ENCODE measurements at regions not wholly inside any gene's neighbourhood (a gene's known extent, or its start where the extent isn't known, plus 50 kb on each side); places are given as distances from the start of the nearest gene placed in this dataset.

DNA sequence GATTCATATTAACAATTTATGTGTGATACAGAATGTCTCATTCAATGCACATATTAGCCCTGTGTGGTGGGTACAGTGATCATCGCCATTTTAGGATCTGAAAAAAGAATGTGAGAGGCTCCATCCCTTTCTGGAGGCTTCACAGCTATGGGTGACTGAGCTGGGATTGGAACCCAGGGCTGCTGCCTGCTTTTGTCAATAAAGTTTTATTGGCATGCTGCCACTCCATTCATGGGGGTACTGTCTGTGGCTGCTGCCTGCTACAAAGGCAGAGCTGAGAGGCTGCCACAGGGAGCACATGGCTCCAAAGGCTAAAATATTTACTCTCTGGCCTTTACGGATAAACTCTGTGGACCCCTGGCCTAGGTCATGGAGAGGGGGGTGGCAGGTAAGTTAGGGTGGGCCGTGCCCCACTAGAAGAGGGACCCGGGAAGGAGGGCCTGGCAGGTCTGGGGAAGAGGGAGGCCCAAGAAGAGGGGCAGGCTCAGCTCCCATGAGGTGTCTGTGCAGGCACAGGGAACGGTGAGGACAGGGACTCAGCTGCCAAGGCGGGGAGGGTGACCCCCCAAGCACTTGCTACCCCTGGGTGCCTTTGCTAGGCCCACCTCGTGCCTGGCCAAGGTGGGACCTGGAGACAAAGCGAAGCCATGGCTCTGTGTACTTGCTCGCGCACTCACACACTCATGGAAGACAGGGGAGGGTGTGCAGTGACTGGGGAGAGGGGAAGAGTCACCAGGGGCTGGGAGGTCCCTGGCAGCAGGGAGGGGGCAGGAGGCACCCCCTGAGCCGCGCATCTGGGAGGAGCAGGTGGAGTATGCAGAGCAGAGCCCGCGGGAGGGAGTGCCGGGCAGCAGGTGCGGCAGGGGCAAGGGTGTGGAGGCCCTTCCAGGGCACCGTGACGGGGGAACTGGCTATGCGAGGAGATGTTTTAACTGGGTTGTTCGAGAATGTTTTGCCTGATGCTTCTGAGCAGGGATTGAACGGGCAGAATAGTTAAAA lies 335.3 kb downstream of the CTTN start:
- DNase-seq: no peak

DNA sequence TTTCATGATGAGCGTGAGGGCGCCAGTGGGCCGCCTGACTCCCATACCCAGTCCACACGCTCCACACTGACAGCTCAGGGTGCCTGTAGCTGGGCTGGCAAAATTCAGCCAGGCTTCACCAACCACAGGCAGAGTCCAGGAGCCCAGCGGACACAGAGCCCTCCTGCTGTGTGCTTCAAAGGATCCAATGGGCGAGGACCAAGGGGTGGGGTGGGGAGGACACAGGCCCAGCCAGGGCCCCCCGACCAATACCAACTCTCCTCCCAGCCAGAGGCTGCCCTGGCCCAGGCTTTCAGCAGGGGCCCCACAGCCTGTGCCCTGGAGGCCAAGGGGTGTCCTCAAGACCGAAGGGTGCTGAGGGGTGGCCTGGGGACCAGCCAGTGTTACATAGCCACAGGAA lies 336.1 kb downstream of the CTTN start:
- DNase-seq: no peak

DNA sequence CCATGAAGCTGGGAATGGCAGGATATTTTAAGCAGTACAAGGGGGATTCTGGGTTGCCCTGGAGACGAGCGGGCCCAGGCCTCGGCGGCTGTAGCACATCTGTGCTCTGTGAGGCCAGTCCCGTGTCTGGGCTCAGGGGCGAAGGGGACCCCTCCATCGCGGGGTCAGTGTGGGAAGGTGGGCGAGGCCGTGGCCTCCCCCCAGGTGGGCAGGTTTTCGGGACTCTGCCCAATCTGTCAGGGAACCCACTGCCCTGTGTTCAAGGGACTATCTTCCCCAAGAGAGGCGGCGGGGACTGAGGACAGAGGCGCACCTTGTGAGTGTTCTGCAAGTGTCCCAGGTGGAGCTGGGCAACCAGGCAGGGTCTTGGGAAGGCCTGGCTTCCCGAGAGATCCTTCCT lies 336.6 kb downstream of the CTTN start:
- DNase-seq: no peak

DNA sequence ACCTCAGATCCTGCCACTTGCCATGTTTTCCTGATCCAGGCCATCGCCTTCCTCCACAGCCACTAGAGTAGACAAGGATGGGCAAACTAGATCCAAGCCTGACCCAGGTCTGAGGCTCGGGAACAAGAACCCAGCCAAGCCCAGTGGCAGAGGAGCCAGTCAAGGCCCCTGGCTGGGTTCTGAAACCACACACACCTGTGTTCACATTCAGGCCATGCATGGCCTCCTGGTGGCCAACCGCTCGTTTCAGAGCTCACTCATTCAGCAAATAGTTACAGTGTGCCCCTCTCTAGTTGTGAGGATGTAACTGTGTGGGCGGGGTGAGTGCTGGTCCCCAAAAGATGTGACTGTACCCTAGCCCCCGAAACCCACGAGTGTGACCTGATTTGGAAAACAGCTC lies 337.6 kb downstream of the CTTN start:
- no peak for DNase-seq

DNA sequence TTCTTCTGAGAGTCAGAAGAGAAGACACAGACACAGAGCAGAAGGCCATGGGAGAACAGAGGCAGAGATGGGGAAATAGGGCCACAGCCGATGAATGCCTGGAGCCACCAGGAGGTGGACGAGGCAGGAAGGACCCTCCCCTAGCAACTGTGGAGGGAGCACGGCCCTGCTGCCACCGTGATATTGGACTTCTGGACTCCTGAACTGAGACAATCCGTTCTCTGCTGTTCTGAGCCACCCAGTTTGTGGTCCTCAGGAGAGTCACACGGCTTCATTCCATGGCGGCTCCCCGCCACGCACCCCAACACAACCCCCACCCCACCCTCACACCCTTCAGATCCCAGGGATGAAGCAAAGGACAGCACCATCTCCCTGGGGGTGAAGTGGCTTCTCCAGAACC lies 338.1 kb downstream of the CTTN start:
- no peak for DNase-seq

DNA sequence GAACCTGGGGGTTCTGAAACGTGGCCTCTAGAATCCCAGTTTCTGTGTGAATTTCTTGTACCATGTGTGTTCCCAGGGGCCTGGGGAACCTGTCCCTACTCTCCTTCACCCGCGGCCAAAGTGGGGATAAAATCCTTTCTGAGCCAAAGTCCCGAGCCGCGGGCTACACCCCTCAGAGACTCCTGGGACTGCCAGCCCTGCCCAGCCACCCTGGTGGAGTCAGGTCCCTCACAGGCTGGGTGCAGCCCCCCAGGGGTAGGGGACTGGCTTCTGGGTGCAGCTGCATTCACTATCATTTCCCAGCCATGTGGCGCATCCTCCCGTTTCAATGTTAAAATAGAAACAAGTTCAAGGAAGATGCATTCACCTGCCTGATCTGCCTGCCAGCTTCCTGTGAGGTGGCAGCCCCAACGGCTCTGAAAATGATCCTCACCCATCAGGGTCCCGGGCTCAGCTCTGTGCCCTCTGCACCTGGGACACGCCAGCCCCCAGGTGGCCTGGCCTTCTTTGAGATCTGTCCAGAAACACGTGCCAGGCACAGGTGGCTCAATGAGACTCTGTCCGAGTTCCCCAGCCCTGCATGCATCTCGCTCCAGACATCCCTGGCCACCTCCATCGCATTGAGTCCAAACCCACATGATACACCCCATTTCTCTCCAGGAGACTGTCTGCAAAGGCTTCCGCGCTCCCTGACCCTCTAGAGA lies 338.8 kb downstream of the CTTN start:
- no peak for DNase-seq

DNA sequence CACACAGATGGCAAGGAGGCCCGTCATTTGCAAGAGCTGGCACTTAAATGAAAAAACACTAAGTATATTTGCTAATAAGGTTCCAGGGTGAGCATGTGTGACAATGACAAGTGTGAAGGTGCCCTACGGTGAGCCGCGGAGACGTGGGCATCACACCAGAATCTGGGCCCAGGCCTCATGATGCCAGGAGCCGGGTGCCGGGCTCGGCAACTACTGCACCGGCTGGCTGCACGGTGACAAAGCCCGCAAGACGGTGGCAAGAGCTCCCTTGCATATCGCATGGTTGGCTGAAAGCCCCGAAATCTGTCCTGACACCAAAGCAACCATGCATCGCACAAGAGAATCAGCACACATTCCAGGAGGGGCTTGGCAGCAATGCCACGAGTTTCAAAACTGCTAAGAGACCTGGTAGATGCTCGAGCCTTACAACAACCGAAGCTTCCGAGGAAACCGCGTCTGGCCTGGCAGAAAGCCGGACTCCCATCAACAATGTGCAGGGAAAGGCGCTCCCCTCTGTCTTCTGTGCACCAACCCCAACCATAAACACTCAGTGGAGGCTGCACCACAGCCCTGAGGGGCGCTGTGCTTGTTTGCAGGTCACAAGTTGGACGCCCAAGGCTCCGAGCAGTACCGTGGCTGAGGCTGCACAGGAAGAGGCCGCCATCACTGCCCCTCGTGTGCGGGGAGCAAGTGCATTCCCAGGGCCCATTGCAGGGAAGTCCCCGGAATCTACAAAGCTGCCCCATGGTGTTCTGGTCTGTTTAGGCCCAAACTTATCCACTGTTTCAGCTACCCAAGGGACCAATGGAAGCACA lies 339.7 kb downstream of the CTTN start:
- DNase-seq: no peak

DNA sequence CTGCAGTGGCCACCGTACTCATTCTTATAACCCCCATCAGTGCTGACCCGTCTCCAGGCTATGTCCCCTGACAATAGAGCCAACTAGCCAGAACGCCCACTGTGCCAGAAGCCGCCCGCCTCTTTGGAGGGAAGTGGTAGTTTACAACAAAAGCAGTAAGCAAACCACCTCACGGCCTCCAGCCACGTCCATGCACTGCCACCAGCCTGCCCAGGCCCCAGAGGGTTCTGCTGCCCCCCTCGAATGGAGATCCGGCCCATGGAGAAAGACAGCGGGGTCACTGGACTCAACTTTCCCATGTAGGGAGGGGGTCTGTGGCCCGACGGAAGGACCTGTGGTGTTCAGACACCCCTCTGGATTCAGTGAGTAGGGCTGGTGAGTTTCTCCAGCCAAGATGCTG lies 340.3 kb downstream of the CTTN start:
- DNase-seq: no peak

DNA sequence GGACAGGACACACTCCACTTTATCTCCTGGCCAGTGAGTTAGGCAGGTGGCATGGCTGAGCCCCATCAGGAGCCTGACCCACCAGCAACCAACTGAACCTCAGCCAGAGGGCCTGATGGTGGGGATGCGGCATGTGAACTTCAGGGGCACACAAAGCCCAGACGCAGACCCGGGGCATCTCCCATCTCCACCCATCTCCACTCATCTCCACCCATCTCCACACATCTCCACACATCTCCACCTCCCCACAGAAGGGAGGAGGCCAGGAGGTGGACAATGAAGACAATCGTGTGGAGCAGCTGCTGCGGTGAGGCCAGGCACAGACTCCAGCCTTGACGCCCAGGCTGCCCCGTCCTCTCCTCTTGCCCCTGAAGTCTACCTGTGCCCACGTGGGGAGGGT lies 340.8 kb downstream of the CTTN start:
- no peak for DNase-seq

DNA sequence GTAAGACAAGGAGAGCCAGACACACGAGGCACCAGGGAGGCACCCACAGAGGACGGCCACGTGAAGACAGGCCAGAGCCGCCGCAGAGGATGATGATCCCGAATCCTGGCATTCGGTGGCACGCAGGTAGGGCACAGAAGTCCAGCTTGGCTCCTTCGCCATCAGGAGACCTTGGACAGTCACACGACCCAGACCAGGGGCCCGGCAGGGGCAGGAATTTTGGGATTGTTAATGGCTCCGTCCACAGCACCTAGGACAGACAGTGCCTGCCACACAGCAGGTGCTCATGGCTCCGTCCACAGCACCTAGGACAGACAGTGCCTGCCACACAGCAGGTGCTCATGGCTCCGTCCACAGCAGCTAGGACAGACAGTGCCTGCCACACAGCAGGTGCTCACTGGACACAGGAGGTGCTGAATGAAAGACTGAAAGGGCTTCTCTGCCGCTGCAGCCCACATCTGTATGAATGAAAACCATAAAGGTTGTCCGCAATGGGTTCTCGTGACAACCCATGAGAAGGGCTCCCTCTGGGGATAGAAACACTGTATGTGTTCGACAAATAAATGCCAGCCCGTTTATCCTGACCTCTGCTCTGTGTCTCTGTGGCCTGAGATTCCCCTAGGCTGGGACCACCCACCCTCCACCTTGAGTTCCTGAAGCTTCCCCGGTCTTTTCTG lies 341.6 kb downstream of the CTTN start:
- DNase-seq: no peak

DNA sequence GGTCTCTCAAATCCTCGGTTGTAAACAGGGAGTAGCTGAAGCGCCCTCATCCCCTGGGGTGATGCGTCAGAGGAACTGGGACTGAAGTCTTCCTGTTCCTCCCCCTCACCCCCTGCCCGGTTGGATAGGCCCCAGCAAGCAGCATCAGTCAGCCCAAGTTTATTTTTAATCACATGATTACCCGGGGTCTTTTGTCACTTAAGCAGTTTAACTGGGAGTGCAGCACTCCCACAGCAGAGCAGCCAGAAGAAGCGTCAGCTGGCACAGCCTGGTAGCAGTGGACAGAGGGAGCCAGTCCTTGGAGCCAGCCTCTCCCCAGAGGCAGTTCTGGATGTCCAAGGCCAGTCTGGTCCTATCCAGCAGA lies 342.1 kb downstream of the CTTN start:
- DNase-seq: no peak

DNA sequence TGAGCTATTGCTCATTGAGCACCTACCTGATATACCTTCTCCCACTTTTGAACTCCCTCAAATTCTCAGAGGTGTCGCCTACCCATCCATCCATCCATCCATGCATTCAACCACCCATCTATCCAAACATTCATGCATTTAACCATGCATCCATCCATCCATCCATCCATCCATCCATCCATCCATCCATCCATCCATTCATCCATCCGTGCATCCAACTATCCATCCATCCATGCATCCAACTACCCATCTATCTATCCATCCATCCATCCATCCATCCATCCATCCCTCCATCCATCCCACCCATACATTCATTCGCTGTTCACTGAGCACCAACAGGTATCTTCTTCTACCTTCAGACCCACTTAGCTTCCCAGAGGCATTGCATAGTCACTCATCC lies 342.8 kb downstream of the CTTN start:
- no peak for DNase-seq

DNA sequence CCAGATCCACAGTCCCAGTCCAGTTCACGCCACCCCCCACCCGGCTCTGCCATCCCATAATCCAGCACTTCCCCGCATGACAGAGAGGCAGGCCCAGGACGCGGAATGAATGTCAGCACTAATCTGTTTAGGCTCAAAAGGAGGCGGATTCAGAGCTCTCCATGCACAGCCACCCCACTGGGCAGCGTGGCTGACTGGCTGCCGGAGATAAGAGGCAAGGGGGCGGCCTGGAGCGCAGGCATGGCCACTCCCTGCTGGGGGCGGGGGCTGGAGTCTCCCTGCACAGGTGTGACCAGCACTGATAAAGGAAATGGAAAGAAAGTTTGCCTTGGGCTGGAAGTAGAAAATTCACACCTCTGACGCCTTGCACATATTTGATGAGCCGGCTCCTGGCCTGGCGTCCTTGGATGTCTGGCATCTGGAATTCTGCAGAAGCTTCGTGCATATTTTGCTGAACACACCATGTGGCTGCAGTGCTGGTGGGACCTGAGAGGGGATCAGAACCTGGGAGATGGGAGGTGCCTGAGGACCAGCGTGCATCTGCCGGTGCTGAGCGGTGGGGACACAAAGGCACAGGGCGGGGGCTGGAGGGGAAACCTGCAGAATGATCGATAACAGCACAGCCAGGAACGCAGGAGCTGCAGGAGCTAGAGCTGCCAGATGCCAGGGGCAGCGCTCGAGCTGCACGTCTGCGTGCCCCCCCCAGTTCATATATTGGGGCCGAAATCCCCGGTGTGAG lies 344.4 kb downstream of the CTTN start:
- DNase-seq: no peak

DNA sequence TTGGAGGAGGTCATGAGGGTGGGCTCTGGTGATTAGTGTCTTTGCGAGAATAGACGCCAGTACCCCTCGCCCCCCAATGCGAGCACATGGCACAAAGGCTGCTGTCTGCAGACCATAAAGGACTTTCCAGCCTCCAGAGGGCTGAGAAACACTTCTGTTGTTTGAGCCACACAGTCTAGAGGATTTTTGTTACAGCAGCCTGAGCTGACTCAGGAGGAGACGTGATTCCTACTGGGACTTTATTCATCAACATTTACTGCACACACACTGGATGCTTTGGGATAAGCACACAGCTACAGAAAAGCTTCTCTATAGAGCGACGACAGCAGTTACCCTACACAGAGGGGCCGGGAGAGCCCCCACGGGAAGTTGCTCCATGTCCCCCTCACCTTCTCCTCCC lies 345.0 kb downstream of the CTTN start:
- DNase-seq: no peak

DNA sequence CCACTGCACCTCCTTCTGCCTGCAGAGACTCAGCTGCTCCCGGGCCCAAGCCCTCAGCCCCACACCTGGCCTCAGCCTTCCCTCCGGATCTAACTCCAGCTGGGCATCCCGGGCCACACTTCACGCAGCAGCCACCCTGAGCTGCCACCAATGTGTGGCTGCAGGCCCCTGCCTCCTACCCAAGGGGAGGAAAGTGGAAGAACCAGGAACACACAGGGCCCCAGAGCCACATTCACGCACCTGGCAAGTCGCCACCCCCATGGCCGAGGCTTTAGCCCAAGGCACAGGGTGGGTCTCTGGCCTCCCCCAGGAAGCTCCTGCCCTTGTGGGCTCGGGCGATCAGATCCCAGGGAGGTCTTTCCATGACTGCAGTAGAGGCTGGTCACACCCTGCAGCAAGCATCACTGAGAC lies 345.6 kb downstream of the CTTN start:
- DNase-seq: no peak

DNA sequence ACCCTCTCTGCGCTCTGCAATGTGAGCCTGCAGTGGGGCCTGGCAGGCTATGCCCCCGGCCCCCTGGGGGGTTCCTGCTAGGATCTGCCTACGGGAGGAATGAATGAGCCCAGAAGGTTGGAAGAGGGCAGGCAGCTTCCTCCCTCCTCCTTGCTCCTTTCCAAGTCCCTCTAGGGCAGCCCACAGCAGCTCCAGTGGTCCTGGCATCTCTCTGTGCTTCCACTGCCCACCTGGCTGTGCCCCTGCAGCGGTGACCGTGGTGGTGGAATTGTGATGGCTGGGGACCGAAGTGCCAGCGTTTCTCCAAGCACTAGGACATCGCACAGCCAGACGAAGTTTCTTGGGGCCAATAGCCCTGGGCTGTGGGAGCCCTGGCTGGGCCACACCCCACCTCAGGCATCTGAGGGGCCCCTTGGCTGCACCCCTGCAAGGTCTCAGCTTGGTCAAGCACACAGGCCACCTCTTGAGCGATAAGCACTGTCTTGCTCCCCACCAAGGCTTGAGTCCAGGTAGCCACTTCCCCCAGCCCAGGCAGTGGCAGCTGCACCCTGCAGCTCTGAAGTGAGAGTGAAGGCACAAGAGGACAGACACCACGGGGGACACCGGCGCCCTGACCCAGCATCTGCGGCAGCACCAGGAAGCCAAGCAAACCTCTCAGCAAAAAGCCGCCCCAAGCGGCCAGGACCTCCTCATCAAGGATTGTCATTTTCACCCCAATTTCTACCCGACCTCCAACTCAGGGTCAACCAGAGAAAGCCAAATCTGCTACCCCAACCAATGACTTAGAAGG lies 346.3 kb downstream of the CTTN start:
- DNase-seq: no peak

DNA sequence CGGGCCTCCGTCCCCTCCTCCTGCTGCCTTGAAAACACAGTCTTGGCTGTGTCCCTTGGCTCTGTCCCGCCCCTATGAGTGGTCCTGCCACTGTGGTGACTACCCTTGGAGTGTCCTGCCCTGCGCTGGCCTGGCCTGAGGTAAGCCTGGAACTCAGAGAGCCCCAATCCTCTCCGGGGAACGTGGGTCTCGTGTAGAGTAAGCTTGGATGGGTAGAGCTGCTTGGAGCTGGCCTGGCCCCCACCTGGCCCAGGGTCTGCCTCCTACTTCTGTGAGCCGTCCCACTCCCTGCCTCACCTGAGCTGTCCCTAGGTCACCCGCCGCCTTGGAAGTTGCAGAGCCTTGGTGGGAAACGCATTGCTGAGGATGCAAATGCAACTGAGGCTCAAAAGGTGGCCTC lies 347.1 kb downstream of the CTTN start:
- DNase-seq: no peak

DNA sequence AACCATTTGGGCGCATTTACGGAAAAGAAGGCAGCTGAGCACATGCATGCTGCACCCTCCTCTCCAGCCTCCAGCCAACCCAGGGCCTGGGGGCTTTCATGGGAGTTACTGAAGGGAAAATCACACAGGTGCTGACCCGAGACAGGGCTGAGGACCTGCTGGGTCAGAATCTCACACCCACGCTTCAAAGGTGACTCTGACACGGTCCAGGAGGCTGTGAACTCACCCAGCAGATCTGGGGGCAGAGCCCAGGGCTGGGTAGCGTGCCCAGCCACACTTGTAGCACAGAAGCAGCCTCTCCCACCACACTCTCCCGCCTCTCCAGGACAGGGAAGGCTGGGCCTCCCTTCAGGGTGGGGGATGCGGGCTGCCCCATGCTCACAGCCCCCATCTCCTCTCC lies 347.6 kb downstream of the CTTN start:
- DNase-seq: no peak

DNA sequence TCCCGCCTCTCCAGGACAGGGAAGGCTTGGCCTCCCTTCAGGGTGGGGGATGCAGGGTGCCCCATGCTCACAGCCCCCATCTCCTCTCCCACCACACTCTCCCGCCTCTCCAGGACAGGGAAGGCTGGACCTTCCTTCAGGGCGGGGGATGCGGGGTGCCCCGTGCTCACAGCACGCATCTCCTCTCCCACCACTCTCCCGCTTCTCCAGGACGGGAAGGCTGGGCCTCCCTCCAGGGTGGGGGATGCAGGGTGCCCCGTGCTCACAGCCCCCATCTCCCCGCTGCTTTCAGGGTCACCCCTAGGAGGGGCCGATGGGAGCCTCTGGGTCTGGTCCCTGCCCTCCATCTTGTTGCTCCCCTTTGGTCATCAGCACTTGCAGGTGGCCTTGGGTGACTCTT lies 348.0 kb downstream of the CTTN start:
- DNase-seq: no peak

DNA sequence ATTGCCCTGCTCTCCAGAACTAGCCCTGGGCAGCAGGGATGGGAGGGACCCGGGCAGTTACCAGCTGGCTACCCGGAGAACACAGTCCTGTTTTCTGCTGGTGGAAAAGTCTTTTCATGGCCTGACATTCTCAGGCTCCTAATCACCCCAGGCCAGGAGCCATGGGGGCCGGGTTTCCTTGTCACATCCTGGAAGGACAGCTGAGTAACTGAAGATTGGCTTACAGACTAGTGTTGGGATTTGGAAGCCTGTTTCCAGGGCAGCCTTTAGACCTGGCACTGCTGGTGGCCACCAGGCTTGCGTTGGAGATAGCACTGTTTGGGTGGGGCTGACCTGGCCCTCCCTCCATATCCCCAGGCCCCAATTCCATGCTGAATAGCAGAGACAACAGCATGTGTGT lies 349.0 kb downstream of the CTTN start:
- DNase-seq: no peak

DNA sequence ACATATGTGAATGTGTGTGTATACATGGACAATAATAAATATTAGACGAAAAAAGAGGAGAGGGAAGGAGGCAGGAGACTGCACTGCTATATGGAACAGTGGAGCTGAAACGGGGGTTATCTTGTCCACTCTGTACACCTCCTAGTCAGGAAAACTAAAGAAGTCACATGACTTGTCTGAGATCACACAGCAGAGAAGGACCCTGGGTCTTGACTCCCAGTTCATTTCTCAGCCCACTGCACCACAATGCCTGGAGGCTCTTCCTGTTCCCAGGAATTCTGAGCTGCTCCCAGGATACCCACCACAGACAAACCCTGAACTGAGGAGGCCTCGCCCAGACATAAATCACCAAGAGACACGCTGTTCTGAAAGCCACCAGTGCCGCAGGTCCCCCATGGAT lies 349.6 kb downstream of the CTTN start:
- no peak for DNase-seq

Measured in Kasumi-1 (cell line).